NCI-H446 (cell line): ENCODE measurements at regions not wholly inside any gene's neighbourhood (a gene's known extent, or its start where the extent isn't known, plus 50 kb on each side); places are given as distances from the start of the nearest gene placed in this dataset.

Source experiments
- DNase-seq, 2 experiments: peaks; one replicate each; lab custom pipeline; 2025; lab: John Stamatoyannopoulos, UW

GRCh38 chr3:103894162-103894822 is 1459.5 kb downstream of the ZPLD1 start:
- no peak for DNase-seq

GRCh38 chr3:103899328-103899727 is 1464.5 kb downstream of the ZPLD1 start:
- DNase-seq = no peak

DNA sequence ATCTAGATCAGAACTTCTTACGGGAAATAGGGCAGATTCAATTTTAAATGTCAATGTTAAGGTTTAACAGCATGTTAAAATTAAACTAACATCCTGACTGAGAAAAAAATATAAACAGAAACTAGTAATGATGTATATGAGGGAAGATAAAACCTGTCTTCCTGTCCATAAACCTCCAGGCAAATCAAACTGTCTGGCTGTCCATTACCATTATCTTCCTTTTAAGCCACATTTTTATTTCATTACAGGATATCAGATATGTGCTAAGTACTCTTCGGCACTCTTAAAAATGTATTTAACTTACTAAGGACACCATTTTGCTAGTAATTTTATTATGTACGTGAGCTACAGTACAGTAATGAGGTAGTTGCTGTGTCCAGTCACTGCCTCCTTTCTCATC is 1461.7 kb upstream of the ALCAM start:
- no peak for DNase-seq

GRCh38 chr3:103906304-103906703 is 1460.4 kb upstream of the ALCAM start:
- no peak for DNase-seq

DNA sequence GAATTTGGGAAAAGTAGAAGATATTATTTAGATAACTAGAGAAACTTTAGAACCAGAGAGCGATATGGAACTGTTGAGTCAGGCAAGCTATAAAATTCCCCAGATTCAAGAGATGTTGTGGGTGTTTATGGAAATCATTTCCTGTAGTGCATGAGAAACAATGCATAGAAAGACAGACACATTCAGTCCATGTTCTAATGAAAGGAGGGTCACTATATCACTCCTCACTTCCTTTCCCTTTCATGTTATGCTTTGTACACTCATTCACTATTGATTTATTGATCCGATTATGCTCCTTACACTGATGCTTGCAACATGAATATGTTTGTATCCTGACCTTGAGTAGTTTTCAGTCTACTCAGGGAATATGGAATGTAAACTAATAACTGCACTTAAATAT is 1459.9 kb upstream of the ALCAM start:
- DNase-seq = no peak

DNA sequence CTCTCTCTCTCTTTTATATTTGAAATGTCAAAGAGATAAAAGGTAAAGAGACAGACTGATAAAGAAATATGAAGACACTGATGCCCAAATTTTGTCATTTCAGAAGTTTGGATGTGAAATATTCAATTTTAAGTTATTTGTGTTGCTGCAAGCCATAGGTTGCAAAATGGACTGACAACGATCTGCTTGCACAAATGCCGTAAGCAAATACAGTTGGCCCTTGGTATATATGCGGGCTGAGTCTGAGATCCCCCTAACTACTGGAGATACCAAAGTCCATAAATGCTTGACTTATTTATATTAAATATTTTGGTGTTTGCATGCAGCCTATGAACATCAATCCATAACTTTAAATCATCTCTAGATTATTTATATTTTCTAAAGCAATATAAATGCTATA is 1459.1 kb upstream of the ALCAM start:
- DNase-seq = no peak

DNA sequence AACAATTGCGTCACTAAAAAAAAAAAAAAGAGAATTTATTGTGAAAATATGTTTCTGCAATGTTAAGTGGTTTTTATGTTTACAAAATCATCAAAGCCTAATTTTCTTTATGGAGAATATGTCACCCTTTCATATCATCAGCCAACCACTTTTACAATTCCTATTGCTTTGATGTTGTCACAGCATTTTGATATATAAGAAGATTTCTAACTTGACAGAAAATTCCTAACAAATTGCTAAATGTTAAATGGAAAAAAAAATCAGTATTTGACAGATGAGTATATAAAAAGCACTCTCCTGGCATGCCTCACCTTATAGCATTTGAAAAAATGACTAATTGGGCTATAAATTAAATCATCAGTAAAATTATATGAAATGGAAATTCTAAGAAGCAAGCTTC is 1457.3 kb upstream of the ALCAM start:
- DNase-seq = no peak

DNA sequence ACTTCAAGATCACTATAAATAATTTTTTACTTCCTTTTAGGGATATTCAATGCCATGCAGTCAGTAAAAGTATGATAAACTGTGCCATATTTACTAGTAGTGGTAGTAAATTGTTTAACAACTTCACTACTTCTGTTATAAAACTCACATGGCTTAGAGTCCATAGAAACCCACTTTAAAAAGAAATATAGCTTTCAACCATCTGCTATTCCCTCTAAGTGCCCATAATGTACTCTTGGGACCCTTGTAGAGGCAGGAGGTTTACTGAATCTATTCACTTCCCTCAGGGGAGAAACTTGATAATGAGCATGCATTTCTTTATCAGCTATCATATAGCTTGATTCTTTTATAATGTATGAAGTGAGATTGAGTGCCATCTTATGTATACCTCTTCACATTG is 1448.4 kb upstream of the ALCAM start:
- no peak for DNase-seq

DNA sequence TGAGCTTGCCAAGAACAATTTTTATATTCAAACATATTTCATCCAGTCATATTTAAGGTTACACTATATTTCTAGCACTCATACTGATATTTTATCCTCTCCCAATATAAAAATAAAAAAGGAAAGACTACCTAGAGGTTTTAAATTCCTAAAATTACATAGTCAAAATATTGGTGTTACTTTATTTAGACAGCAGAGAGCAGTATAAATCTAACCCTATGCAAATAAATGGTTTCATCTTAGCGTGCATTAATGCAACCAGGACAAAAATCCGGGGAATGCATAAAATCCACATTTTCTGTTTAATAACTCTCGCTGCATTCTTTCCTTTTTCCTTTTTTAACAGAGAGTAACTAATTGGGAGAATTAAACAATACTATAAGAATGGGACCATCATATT is 1447.4 kb upstream of the ALCAM start:
- DNase-seq = no peak

DNA sequence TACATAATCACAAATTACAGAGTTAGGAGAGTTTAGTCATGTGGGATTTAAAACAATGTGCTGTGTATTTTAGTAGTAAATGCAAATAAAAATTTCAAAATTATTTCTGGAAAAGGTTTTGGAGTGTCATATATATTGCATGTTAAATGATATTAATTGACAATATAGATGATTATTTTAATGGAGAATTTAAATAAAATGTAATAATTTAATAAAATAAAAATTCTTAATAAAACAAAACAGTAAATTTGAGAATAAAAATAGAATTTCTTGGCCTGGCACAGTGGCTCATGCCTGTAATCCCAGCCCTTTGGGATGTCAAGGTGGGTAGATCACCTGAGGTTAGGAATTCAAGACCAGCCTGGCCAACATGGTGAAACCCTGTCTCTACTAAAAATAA is 1442.8 kb upstream of the ALCAM start:
- no peak for DNase-seq

DNA sequence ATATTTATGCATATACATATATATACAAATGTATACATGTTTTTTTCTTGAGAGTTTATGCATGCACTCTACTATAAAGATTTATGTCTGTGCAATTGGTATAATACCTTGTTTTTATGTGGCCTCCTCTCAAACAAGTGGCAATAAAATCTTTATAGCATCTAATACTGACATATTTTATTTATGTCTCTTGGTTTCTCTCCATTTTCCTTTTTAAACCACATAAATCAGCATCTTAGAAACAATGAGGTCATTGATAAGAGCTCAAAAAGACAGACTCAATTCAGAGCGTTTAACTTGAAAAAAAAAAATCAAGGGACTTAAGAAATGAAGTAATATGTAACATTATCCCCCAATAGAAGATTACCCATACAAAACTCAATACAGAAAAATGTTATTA is 1442.2 kb upstream of the ALCAM start:
- DNase-seq = no peak

DNA sequence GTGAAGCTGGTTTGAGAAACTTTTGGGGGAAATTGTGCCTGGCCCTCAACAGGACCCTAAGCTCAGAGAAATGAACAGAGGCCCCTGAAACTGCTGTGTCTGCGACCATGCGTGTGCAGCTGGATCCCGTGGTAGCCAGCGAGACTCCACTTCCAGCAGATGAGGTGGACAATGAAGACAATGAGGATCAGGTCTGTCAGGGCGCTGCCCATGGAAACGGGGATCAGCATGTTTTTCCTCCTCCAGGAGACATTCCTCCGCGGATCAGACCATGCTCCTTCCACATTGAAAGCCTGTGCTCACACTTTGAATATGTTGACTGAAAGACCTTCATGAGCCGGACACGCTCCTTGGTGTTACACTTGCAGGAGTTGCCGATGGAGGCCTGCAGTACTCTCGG is 1439.8 kb upstream of the ALCAM start:
- no peak for DNase-seq

DNA sequence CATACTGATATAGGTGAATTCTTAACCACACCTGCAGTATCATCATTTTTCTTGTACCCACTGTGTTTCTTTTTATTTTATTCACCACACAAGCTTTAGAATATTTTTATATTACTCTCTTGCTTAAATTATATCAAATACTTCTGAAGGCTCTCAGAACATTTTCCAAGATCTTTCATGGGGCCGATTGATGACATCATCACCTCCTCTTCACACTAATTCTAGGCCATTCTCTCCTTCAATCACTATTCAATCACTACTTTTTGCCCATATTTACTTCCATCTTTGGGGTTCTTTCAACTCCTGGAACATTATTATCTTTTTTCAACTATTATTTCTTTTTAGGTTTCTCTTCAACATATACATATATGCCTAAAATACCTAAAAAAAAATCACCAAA is 1438.8 kb upstream of the ALCAM start:
- DNase-seq = no peak

DNA sequence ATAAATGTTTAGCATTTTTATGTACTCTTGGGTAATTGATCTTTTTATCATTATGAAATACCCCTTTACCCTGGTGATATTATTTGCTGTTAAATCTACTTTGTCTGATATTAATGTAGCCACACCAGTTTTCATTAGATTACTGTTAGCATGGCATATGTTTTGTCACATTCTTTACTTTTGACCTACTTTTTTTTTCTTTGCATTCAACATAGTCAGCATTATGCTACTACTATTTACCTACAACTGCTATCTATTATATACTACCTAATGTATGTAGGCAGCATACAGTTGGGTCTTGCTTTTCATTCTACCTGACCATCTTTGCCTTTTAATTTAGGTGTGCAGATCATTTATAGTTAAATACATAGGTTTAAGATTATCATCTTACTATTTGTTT is 1429.6 kb upstream of the ALCAM start:
- DNase-seq = no peak

GRCh38 chr3:103947062-103947461 is 1419.6 kb upstream of the ALCAM start:
- no peak for DNase-seq

- DNase-seq = no peak
Measured at GRCh38 chr3:103949693-103950092, 1417.0 kb upstream of the ALCAM start.

DNA sequence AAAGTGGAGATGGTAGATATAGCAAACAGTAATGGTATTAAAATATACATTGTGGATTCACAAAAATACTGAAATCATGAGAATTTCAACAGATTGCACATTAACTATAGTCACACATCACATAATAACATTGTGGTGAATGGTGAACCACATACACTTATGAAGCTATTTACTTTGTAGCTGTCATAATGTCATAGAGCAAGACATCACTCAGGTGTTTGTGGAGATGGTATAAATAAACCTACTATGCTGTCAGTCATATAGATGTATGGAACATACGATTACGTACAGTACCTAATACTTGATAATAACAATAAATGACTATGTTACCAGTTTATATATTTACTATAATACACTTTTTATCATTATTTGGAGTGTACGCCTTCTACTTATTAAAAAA is 1416.0 kb upstream of the ALCAM start:
- no peak for DNase-seq

DNA sequence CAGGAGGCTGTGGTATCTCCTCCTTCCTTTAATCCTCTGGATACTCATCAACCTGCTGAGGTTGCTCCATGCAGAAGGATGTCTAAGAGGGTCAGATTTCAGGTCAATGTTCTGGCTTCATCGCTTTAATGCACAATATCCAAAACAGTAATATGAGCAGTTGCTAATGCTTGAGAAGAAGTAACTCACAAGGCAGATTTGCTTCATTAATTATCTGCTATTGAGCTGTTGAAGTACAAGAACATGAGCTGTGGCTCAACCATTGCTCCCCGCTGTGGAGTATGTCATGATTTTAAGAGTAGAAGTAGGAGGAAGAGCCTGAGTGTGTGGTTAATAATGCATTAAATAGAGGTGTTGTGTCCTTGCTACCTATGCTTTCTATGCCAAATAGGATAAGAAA is 1412.9 kb upstream of the ALCAM start:
- DNase-seq = no peak

DNA sequence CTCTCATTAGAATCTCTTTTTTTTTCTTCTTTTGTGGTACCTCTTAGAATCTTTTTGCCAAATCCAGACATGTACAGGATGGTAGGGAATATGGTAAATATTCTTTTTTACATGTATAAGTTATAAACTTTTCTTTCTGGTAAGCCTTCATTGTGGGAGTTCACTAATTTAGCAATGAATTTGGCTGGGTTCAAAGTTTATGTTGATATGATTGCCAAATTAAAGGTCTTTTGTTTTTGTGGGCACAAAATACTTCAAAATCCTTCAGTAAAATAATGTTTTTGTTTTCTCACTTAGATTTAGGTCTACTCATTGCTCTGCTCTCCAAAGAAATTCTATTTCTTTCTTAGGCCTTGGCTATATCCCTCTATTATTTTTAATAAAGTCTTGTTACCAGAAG is 1405.9 kb upstream of the ALCAM start:
- DNase-seq = no peak

GRCh38 chr3:103963599-103963998 is 1403.1 kb upstream of the ALCAM start:
- DNase-seq = peak in 1 of 2 experiments; percentile 5

- no peak for DNase-seq
Measured at GRCh38 chr3:103965764-103966163, 1400.9 kb upstream of the ALCAM start.

GRCh38 chr3:103966749-103967148 is 1400.0 kb upstream of the ALCAM start:
- DNase-seq = no peak

- DNase-seq = no peak
Measured at GRCh38 chr3:103968131-103968530, 1398.6 kb upstream of the ALCAM start.

DNA sequence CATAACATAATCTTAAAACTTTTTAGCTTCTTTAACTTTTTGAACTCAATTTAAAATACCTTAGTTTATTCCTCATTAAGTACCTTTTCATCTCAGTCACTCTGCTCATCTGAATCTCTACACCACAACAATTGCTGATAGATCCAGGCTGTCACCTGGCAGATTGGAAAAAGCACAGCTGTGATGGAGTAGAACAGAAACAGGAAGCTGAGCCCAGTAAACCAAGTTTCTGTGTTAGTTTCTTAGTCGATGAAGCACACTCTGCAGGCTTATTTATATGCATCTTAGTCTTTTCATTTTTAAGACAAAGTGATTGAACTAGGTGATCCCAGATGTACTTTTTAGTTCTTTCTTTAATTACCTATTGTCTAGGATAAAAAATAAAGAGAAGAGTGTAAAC is 1398.0 kb upstream of the ALCAM start:
- no peak for DNase-seq

DNA sequence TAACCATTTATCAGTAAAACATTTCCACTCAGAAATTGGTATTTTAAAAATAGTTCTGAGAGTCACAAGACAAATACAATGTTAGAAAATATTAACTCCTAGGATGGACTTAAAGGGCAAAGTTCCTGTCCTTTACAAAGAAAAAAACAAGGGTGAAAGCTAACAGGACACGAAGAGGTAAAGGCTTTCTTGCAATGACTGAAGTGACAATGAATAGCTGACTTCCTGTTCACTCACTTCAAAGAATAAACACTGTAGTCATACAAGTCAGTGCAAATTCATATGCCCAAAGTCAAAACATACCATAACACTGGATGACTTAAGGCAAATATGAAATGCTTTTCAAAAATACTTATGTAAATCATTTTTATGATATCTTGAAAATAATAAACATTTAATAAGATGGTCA is 1389.8 kb upstream of the ALCAM start:
- DNase-seq = no peak
